H9 (cell line): ENCODE measurements at regions not wholly inside any gene's neighbourhood (a gene's known extent, or its start where the extent isn't known, plus 50 kb on each side); places are given as distances from the start of the nearest gene placed in this dataset.

ENCODE experiments used
- DNase-seq: peaks from one replicate; pipeline ENCODE4 v3.0.0-alpha.2; 2017
- H2AFZ ChIP-seq: one replicate; pipeline ENCODE4 v1.6.1; 2013; ENCODE audit warnings: mild to moderate bottlenecking, low read length, control low read depth, moderate library complexity
- H2AK5ac ChIP-seq: 2 replicates; pipeline ENCODE4 v1.6.1; 2013; ENCODE audit warnings: low read length, control low read depth, mixed read lengths; ENCODE audit not compliant: insufficient read length
- H2BK120ac ChIP-seq: one replicate; pipeline ENCODE4 v1.6.1; 2013; ENCODE audit warnings: low read depth, mild to moderate bottlenecking, low read length, control low read depth, inconsistent platforms; ENCODE audit not compliant: poor library complexity, severe bottlenecking
- H2BK12ac ChIP-seq: 2 replicates; pipeline ENCODE4 v1.6.1; 2013; ENCODE audit warnings: low read length, control low read depth, mixed read lengths, low read depth; ENCODE audit not compliant: insufficient read length
- H2BK15ac ChIP-seq: 2 replicates; pipeline ENCODE4 v1.6.1; 2013; ENCODE audit warnings: low read depth, low read length, control low read depth
- H2BK20ac ChIP-seq: one replicate; pipeline ENCODE4 v1.6.1; 2013; ENCODE audit warnings: low read depth, mild to moderate bottlenecking, low read length, control low read depth, inconsistent platforms; ENCODE audit not compliant: poor library complexity, severe bottlenecking
- H2BK5ac ChIP-seq: 2 replicates; pipeline ENCODE4 v1.6.1; 2013; ENCODE audit warnings: low read length, control low read depth, mixed read lengths; ENCODE audit not compliant: insufficient read length
- H3K14ac ChIP-seq: 2 replicates; pipeline ENCODE4 v1.6.1; 2013; ENCODE audit warnings: low read length, control low read depth; ENCODE audit not compliant: insufficient read depth
- H3K18ac ChIP-seq: 2 replicates; pipeline ENCODE4 v1.6.1; 2013; ENCODE audit warnings: low read depth, mild to moderate bottlenecking, mixed read lengths, low read length, control low read depth; ENCODE audit not compliant: insufficient read length
- H3K23ac ChIP-seq: 2 replicates; pipeline ENCODE4 v1.6.1; 2013; ENCODE audit warnings: low read length, control low read depth, mixed read lengths, low read depth; ENCODE audit not compliant: insufficient read length
- H3K23me2 ChIP-seq: 2 replicates; pipeline ENCODE4 v1.6.1; 2013; ENCODE audit warnings: low read depth, mild to moderate bottlenecking, mixed read lengths, low read length, control low read depth; ENCODE audit not compliant: insufficient read length, poor library complexity, severe bottlenecking
- H3K27ac ChIP-seq: 2 replicates; pipeline ENCODE4 v1.5.1; 2013; ENCODE audit warnings: low read length, control low read depth, mixed read lengths, low read depth; ENCODE audit not compliant: insufficient read length
- H3K27me3 ChIP-seq: 2 replicates; pipeline ENCODE4 v1.6.1; 2013; ENCODE audit warnings: low read length, control low read depth, inconsistent platforms; ENCODE audit not compliant: insufficient read depth
- H3K4ac ChIP-seq: 2 replicates; pipeline ENCODE4 v1.6.1; 2013; ENCODE audit warnings: low read depth, mild to moderate bottlenecking, control low read depth, inconsistent platforms, low read length, moderate library complexity
- H3K4me1 ChIP-seq: 2 replicates; pipeline ENCODE4 v1.6.1; 2013; ENCODE audit warnings: low read length, control low read depth, inconsistent platforms; ENCODE audit not compliant: insufficient read depth
- H3K4me2 ChIP-seq: 2 replicates; pipeline ENCODE4 v1.6.1; 2013; ENCODE audit warnings: low read length, control low read depth, mixed read lengths; ENCODE audit not compliant: insufficient read length, insufficient read depth
- H3K56ac ChIP-seq: 2 replicates; pipeline ENCODE4 v1.6.1; 2013; ENCODE audit warnings: low read depth, mild to moderate bottlenecking, mixed read lengths, low read length, control low read depth; ENCODE audit not compliant: insufficient read length
- H3K79me1 ChIP-seq: 2 replicates; pipeline ENCODE4 v1.6.1; 2013; ENCODE audit warnings: low read depth, mild to moderate bottlenecking, moderate library complexity, low read length, control low read depth, inconsistent platforms; ENCODE audit not compliant: insufficient read depth, poor library complexity, severe bottlenecking
- H3K79me2 ChIP-seq: 2 replicates; pipeline ENCODE4 v1.6.1; 2013; ENCODE audit warnings: low read length, control low read depth, inconsistent platforms; ENCODE audit not compliant: insufficient read depth
- H3K9ac ChIP-seq: 2 replicates; pipeline ENCODE4 v1.6.1; 2013; ENCODE audit warnings: low read length, control low read depth, mixed read lengths; ENCODE audit not compliant: insufficient read length; ENCODE audit errors: extremely low read depth
- H3K9me3 ChIP-seq: one replicate; pipeline ENCODE4 v1.6.1; 2013; ENCODE audit warnings: low read depth, low read length, inconsistent platforms; ENCODE audit not compliant: control insufficient read depth
- H3T11ph ChIP-seq: one replicate; pipeline ENCODE4 v1.6.1; 2013; ENCODE audit warnings: mild to moderate bottlenecking, low read length, control low read depth, inconsistent platforms
- H4K20me1 ChIP-seq: one replicate; pipeline ENCODE4 v1.6.1; 2013; ENCODE audit not compliant: control insufficient read depth, insufficient read length, insufficient read depth
- H4K5ac ChIP-seq: 2 replicates; pipeline ENCODE4 v1.6.1; 2013; ENCODE audit warnings: low read depth, mild to moderate bottlenecking, mixed read lengths, low read length, control low read depth; ENCODE audit not compliant: insufficient read length
- H4K8ac ChIP-seq: replicated peaks from 2 replicates; pipeline ENCODE4 v1.6.1; 2013; ENCODE audit warnings: low read length, control low read depth, mixed read lengths, low read depth; ENCODE audit not compliant: insufficient read length
- H4K91ac ChIP-seq: 2 replicates; pipeline ENCODE4 v1.6.1; 2013; ENCODE audit warnings: low read depth, mild to moderate bottlenecking, moderate library complexity, mixed read lengths, low read length, control low read depth; ENCODE audit not compliant: insufficient read length
- H3K27ac Mint-ChIP-seq, 3 experiments: 2 replicates in 2 of 3; 3 replicates in 1 of 3; pipeline ENCODE4 v1.8.0; 2020 to 2021; ENCODE audit warnings: mixed read lengths in 3 of 3, mild to moderate bottlenecking in 1 of 3, moderate library complexity in 1 of 3
- H3K27me3 Mint-ChIP-seq: 2 replicates; pipeline ENCODE4 v1.8.0; 2021; ENCODE audit warnings: low read depth, mild to moderate bottlenecking, moderate library complexity, mixed read lengths
- H3K36me3 Mint-ChIP-seq, 3 experiments: 2 replicates in 2 of 3; 3 replicates in 1 of 3; pipeline ENCODE4 v1.8.0; 2020 to 2021; ENCODE audit warnings: low read depth in 3 of 3, mixed read lengths in 3 of 3; ENCODE audit not compliant: insufficient read depth in 1 of 3
- H3K4me1 Mint-ChIP-seq, 2 experiments: 2 replicates each; pipeline ENCODE4 v1.8.0; 2020; ENCODE audit warnings: mixed read lengths in 2 of 2
- H3K4me3 Mint-ChIP-seq, 2 experiments: 2 replicates in 1 of 2; 3 replicates in 1 of 2; pipeline ENCODE4 v1.8.0; 2020 to 2021; ENCODE audit warnings: mild to moderate bottlenecking in 2 of 2, mixed read lengths in 2 of 2, moderate library complexity in 1 of 2
- H3K9me3 Mint-ChIP-seq, 2 experiments: 2 replicates in 1 of 2; 3 replicates in 1 of 2; pipeline ENCODE4 v1.8.0; 2020; ENCODE audit warnings: mild to moderate bottlenecking in 2 of 2, mixed read lengths in 2 of 2, moderate library complexity in 1 of 2
- CTCF ChIP-seq: fragments of 200-600 bp; sonication (generic); conservative IDR thresholded peaks from 3 replicates; pipeline ENCODE4 v1.8.0; 2021; ENCODE audit warnings: antibody characterized with exemption, mild to moderate bottlenecking
- WGBS: extraction: QIAGEN DNeasy Blood & Tissue Kit; methylation state at CpG from one replicate; pipeline ENCODE4 v1.1.7; 2013; ENCODE audit warnings: missing lambda C conversion rate, low lambda C conversion rate, mixed read lengths; ENCODE audit not compliant: insufficient read length; ENCODE audit errors: extremely low coverage; 5-methylcytosine and 5-hydroxymethylcytosine counted together

- Histone ChIP-seq H3K14ac (no peak overlapping the region), H4K20me1 (no peaks in the 10 kb centered on the region), H3K4me2 (no peak overlapping the region), H3K79me2 (no peaks in the 10 kb centered on the region), H3K27ac (no peak overlapping the region), H2AK5ac (no peak overlapping the region), H3T11ph (no peak overlapping the region), H3K23ac (no peak overlapping the region), H3K4ac (no peak overlapping the region), H2BK12ac (no peak overlapping the region), H4K8ac (no peak overlapping the region), H4K5ac (no peak overlapping the region), H3K9ac (no peak overlapping the region), H2AFZ (no peak overlapping the region), H3K27me3 (no peaks in the 10 kb centered on the region), H3K56ac (no peak overlapping the region), H3K9me3 (no peaks in the 10 kb centered on the region), H2BK120ac (no peak overlapping the region), H3K4me1 (no peaks in the 10 kb centered on the region), H2BK5ac (no peak overlapping the region), H3K79me1 (no peaks in the 10 kb centered on the region), H2BK20ac (no peak overlapping the region), H3K23me2 (no peaks in the 10 kb centered on the region), H3K18ac (no peak overlapping the region), H4K91ac (no peak overlapping the region), H2BK15ac (no peak overlapping the region)
- H3K27me3 Mint-ChIP-seq, result no peaks in the 10 kb centered on the region
- peaks cover 3 to 5% of the 10 kb centered on the region in 2 experiments; a peak in 3 of 5 replicates for H3K9me3 Mint-ChIP-seq
- no peak overlapping the region for H3K4me3 Mint-ChIP-seq
- TF ChIP-seq CTCF, result no peak
- peaks cover 15% of the 10 kb centered on the region in 2 experiments for H3K4me1 Mint-ChIP-seq
- no CpG with 5 or more reads among the region's 3 CpGs for WGBS
- H3K36me3 Mint-ChIP-seq, result peaks cover 0 to 2% (median 0%) of the 10 kb centered on the region in 3 experiments; a peak in 2 of 7 replicates
- H3K27ac Mint-ChIP-seq, result no peak overlapping the region
- DNase-seq, result no peak
Observed at GRCh38 chr5:53373451-53374158, 106.8 kb upstream of the FST start.
